K562 (cell line): ENCODE measurements at regions not wholly inside any gene's neighbourhood (a gene's known extent, or its start where the extent isn't known, plus 50 kb on each side); places are given as distances from the start of the nearest gene placed in this dataset.

Experiments
- ATAC-seq: fragments of 200-7000 bp; cut with Tn5 transposase; 3 replicates; pipeline ENCODE4 v1.9.1; 2020; ENCODE audit warnings: moderate library complexity
- BruUV-seq: library from RNA; stranded (reverse); fragments of 400-500 nt; replicated peaks from 2 replicates; lab custom pipeline; 2021; lab: Mats Ljungman, UMichigan
- CTCF ChIA-PET: fragments of 300-600 bp; formaldehyde crosslinking; extraction: SDS; loops from one replicate; lab custom pipeline; 2021; ENCODE audit warnings: low intra/inter-chr PET ratio; lab: Yijun Ruan, JAX
- POLR2A ChIA-PET: fragments of 300-600, 350-650 bp; sonication (Branson Sonifier 250); formaldehyde crosslinking; extraction: SDS; loops from one replicate; lab custom pipeline; 2021; ENCODE audit warnings: antibody characterized with exemption, inconsistent platforms; lab: Yijun Ruan, JAX
- DNase-seq, 4 experiments: peaks; one replicate each; pipeline versions ENCODE4 v3.0.0 to v3.0.0-alpha.2; 2011 to 2018; ENCODE audit warnings: low spot score in 3 of 4, mixed read lengths in 3 of 4; ENCODE audit errors: extremely low read depth in 1 of 4
- FAIRE-seq: peaks from 2 replicates; lab custom pipeline; 2011; peaks lifted over from hg19 to GRCh38; lab: Jason Lieb, UNC
- H2AFZ ChIP-seq: 2 replicates; pipeline ENCODE4 v1.6.0; 2011; ENCODE audit warnings: low read depth, low read length, control low read depth, inconsistent platforms
- H3K27ac ChIP-seq: fragments of 200-600 bp; 3 replicates; pipeline ENCODE4 v1.8.0; 2011; ENCODE audit warnings: low read depth, mild to moderate bottlenecking, control low read depth, inconsistent platforms, low read length, moderate library complexity, mixed read lengths; ENCODE audit errors: extremely low read depth
- H3K27me3 ChIP-seq, 2 experiments: fragments of 300-600 bp in 1 of 2; 2 replicates in 1 of 2; 3 replicates in 1 of 2; pipeline versions ENCODE4 v1.6.0 to v1.8.0; 2011; ENCODE audit warnings: inconsistent platforms in 2 of 2, low read length in 2 of 2, mild to moderate bottlenecking in 1 of 2, mixed read lengths in 1 of 2, moderate library complexity in 1 of 2; ENCODE audit not compliant: control insufficient read depth in 2 of 2, insufficient read depth in 2 of 2
- H3K36me3 ChIP-seq: fragments of 300-600 bp; 3 replicates; pipeline ENCODE4 v1.8.0; 2011; ENCODE audit warnings: mild to moderate bottlenecking, low read length, inconsistent platforms; ENCODE audit not compliant: control insufficient read depth, insufficient read depth
- H3K4me1 ChIP-seq, 2 experiments: fragments of 200-600 bp in 1 of 2; replicated peaks in 1 of 2; 2 replicates in 1 of 2; 3 replicates in 1 of 2; pipeline versions ENCODE4 v1.5.1 to v1.8.0; 2011; ENCODE audit warnings: inconsistent platforms in 2 of 2, low read length in 2 of 2, mild to moderate bottlenecking in 1 of 2, mixed read lengths in 1 of 2, moderate library complexity in 1 of 2; ENCODE audit not compliant: control insufficient read depth in 2 of 2, insufficient read depth in 2 of 2
- H3K4me2 ChIP-seq: 2 replicates; pipeline ENCODE4 v1.6.1; 2011; ENCODE audit warnings: low read length, control low read depth, inconsistent platforms, mixed read lengths; ENCODE audit not compliant: insufficient read depth
- H3K4me3 ChIP-seq: fragments of 200-600 bp; sonication (generic), shearing (Covaris generic); 2 replicates; pipeline ENCODE4 v1.5.1; 2016; ENCODE audit warnings: control low read depth, inconsistent platforms
- H3K79me2 ChIP-seq: fragments of 200-600 bp; 3 replicates; pipeline ENCODE4 v1.8.0; 2011; ENCODE audit warnings: low read length, inconsistent platforms; ENCODE audit not compliant: control insufficient read depth, insufficient read depth
- H3K9ac ChIP-seq, 2 experiments: 2 replicates each; pipeline versions ENCODE4 v1.6.0 to v1.6.1; 2011; ENCODE audit warnings: low read depth in 2 of 2, low read length in 2 of 2, control low read depth in 1 of 2, inconsistent platforms in 1 of 2, mild to moderate bottlenecking in 1 of 2, mixed read lengths in 1 of 2; ENCODE audit not compliant: insufficient read depth in 1 of 2
- H3K9me1 ChIP-seq: one replicate; pipeline ENCODE4 v1.6.0; 2011; ENCODE audit warnings: inconsistent platforms, mild to moderate bottlenecking, low read length, moderate library complexity; ENCODE audit not compliant: control insufficient read depth, insufficient read depth
- H3K9me3 ChIP-seq: replicated peaks from 2 replicates; pipeline ENCODE4 v1.5.1; 2011; ENCODE audit warnings: low read depth, low read length, inconsistent platforms; ENCODE audit not compliant: control insufficient read depth, insufficient read depth
- H4K20me1 ChIP-seq: replicated peaks from 2 replicates; pipeline ENCODE4 v1.6.1; 2011; ENCODE audit warnings: low read length, inconsistent platforms, mixed read lengths; ENCODE audit not compliant: control insufficient read depth, insufficient read depth
- JUNB ChIP-seq: fragments of 450-650 bp; formaldehyde crosslinking; conservative IDR thresholded peaks from 2 replicates; pipeline ENCODE4 v1.4.0; 2020; ENCODE audit warnings: mild to moderate bottlenecking
- KAT7 ChIP-seq: sonication (generic); formaldehyde crosslinking; IDR thresholded peaks from 2 replicates; pipeline ENCODE4 v1.8.0; 2022; ENCODE audit warnings: missing genetic modification reagents, mild to moderate bottlenecking, borderline replicate concordance
- KDM4B ChIP-seq, 2 experiments: fragments of 450-650 bp in 1 of 2; sonication (generic) in 1 of 2; IDR thresholded peaks; 2 replicates each; pipeline ENCODE4 v1.6.1; 2016 to 2017; ENCODE audit warnings: borderline replicate concordance in 2 of 2, antibody characterized with exemption in 1 of 2, low read depth in 1 of 2, mild to moderate bottlenecking in 1 of 2
- MAFG ChIP-seq: fragments of 450-650 bp; conservative IDR thresholded peaks from 2 replicates; pipeline ENCODE4 v1.6.1; 2016; ENCODE audit warnings: missing genetic modification characterization, missing compliant biosample characterization
- MAFK ChIP-seq: IDR thresholded peaks from 2 replicates; pipeline ENCODE4 v1.6.1; 2011; ENCODE audit warnings: low read length, improper control_type of control experiment
- MCM5 ChIP-seq: fragments of 450-650 bp; IDR thresholded peaks from 2 replicates; pipeline ENCODE4 v1.6.1; 2016; ENCODE audit warnings: low read depth
- MECOM ChIP-seq: fragments of 250-450 bp; sonication (Bioruptor Pico); IDR thresholded peaks from 2 replicates; pipeline ENCODE4 v1.8.0; 2022; ENCODE audit warnings: inconsistent platforms
- NONO ChIP-seq, 2 experiments: fragments of 200-400 bp in 1 of 2; fragments of 450-650 bp in 1 of 2; formaldehyde crosslinking in 1 of 2; IDR thresholded peaks; 2 replicates each; pipeline ENCODE4 v1.6.1; 2017; ENCODE audit warnings: low read depth in 2 of 2, mild to moderate bottlenecking in 2 of 2, moderate library complexity in 2 of 2, low read length in 1 of 2
- PHTF2 ChIP-seq: fragments of 250-450 bp; sonication (Bioruptor Pico); IDR thresholded peaks from 2 replicates; pipeline ENCODE4 v1.5.0; 2021; ENCODE audit warnings: mild to moderate bottlenecking
- SAFB ChIP-seq: fragments of 200-400 bp; formaldehyde crosslinking; IDR thresholded peaks from 2 replicates; pipeline ENCODE4 v1.6.1; 2017; ENCODE audit warnings: low read depth, low read length, borderline replicate concordance
- TAL1 ChIP-seq: fragments of 450-650 bp; IDR thresholded peaks from 2 replicates; pipeline ENCODE4 v1.6.1; 2016; ENCODE audit warnings: mild to moderate bottlenecking
- TEAD4 ChIP-seq, 2 experiments: sonication (generic) in 1 of 2; formaldehyde crosslinking in 1 of 2; IDR thresholded peaks; 2 replicates each; pipeline versions ENCODE4 v1.6.1 to v1.8.0; 2012 to 2022; ENCODE audit warnings: borderline replicate concordance in 1 of 2, inconsistent platforms in 1 of 2, low read length in 1 of 2, mild to moderate bottlenecking in 1 of 2, missing genetic modification reagents in 1 of 2
- TRIM25 ChIP-seq: fragments of 450-650 bp; IDR thresholded peaks from 2 replicates; pipeline ENCODE4 v1.7.0; 2016; ENCODE audit warnings: borderline replicate concordance
- ZNF140 ChIP-seq: fragments of 250-450 bp; sonication (Bioruptor Pico); IDR thresholded peaks from 2 replicates; pipeline ENCODE4 v1.8.0; 2021; ENCODE audit warnings: moderate library complexity, mild to moderate bottlenecking, inconsistent platforms
- ZNF766 ChIP-seq: fragments of 200-800 bp; sonication (Bioruptor generic); conservative IDR thresholded peaks from 2 replicates; pipeline ENCODE4 v1.6.1; 2016; ENCODE audit warnings: missing genetic modification characterization, missing compliant biosample characterization
- WGBS: fragments of 100-300 bp; shearing (Covaris generic); methylation state at CpG from one replicate; pipeline ENCODE4 v1.1.6; 2016; ENCODE audit warnings: low coverage, mixed read lengths; ENCODE audit not compliant: insufficient coverage; ENCODE audit errors: missing lambda C conversion rate; 5-methylcytosine and 5-hydroxymethylcytosine counted together
- in situ Hi-C: fragments of 300-500 bp; cut with MboI; formaldehyde crosslinking; loops from 4 replicates; pipeline ENCODE4 v1.15.0; 2018; ENCODE audit warnings: inconsistent platforms, mixed read lengths
- intact Hi-C: fragments of 100-400 bp; cut with micrococcal nuclease; formaldehyde crosslinking; loops from 2 replicates; pipeline ENCODE4 v1.14.2; 2022
- TF ChIP-seq, protein P1 (sequence below): fragments of 250-450 bp; sonication (Bioruptor Pico); IDR thresholded peaks from 2 replicates; pipeline ENCODE4 v1.8.0; 2022; ENCODE audit warnings: moderate library complexity, mild to moderate bottlenecking, inconsistent platforms
- TF ChIP-seq, protein P2 (sequence below): fragments of 450-650 bp; formaldehyde crosslinking; IDR thresholded peaks from 2 replicates; pipeline ENCODE4 v1.4.0; 2022; ENCODE audit warnings: mild to moderate bottlenecking, moderate library complexity

GRCh38 chr6:1053586-1053985, 258.3 kb upstream of the FOXQ1 start:
- H2AFZ ChIP-seq = no peak overlapping the region
- no peak overlapping the region for H3K9ac ChIP-seq
- FAIRE-seq (peak; percentile 75), DNase-seq (peak in 1 of 4 experiments; percentile 16), ATAC-seq (no peak)
- no TSS peak for BruUV-seq
- no peaks in the 10 kb centered on the region for H3K79me2 ChIP-seq
- TF ChIP-seq MECOM (CRISPR knock-in tag) (no peak), SAFB (no peak), TAL1 (no peak), TRIM25 (no peak), JUNB (CRISPR knock-in tag) (no peak), MCM5 (no peak), PHTF2 (CRISPR knock-in tag) (no peak), NONO (IDR thresholded peaks at IDR 0.05; ENCODE audit: low read depth in 2 of 2, low read length in 1 of 2) (no peak), KDM4B (IDR thresholded peaks at IDR 0.05; ENCODE audit: borderline replicate concordance in 2 of 2, low read depth in 1 of 2) (no peak), ZNF766 (CRISPR knock-in tag) (no peak), ZNF140 (CRISPR knock-in tag) (no peak), MAFG (no peak), TEAD4 (IDR thresholded peaks at IDR 0.05; ENCODE audit: low read length) (no peak), TEAD4 (CRISPR knock-in tag; IDR thresholded peaks at IDR 0.05; ENCODE audit: borderline replicate concordance) (no peak), MAFK (no peak), KAT7 (CRISPR knock-in tag) (no peak)
- TF ChIP-seq, protein P1, sequence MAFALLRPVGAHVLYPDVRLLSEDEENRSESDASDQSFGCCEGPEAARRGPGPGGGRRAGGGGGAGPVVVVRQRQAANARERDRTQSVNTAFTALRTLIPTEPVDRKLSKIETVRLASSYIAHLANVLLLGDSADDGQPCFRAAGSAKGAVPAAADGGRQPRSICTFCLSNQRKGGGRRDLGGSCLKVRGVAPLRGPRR (CRISPR knock-in tag) = no peak
- TF ChIP-seq, protein P2, sequence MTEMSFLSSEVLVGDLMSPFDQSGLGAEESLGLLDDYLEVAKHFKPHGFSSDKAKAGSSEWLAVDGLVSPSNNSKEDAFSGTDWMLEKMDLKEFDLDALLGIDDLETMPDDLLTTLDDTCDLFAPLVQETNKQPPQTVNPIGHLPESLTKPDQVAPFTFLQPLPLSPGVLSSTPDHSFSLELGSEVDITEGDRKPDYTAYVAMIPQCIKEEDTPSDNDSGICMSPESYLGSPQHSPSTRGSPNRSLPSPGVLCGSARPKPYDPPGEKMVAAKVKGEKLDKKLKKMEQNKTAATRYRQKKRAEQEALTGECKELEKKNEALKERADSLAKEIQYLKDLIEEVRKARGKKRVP = no peak
- ChIA-PET CTCF (no interaction called here), POLR2A (no interaction called here)
- intact Hi-C loops (no loop called here), in situ Hi-C loops (no loop called here)
- 1% methylated on average over 7 of the region's 7 CpGs for WGBS
- H4K20me1 ChIP-seq = no peaks in the 10 kb centered on the region
- no peak overlapping the region for H3K4me3 ChIP-seq
- no peaks in the 10 kb centered on the region for H3K4me1 ChIP-seq
- no peaks in the 10 kb centered on the region for H3K9me3 ChIP-seq
- no peak overlapping the region for H3K4me2 ChIP-seq
- no peaks in the 10 kb centered on the region for H3K9me1 ChIP-seq
- H3K27ac ChIP-seq = no peak overlapping the region
- H3K36me3 ChIP-seq = no peaks in the 10 kb centered on the region
- H3K27me3 ChIP-seq = peaks cover under 1 to 4% of the 10 kb centered on the region in 2 experiments; a peak in 3 of 5 replicates
